Thyroid gland (tissue), 4 donors: ENCODE measurements at regions not wholly inside any gene's neighbourhood (a gene's known extent, or its start where the extent isn't known, plus 50 kb on each side); places are given as distances from the start of the nearest gene placed in this dataset.

Experiments used
- POLR2A ChIP-seq, 2 donors: fragments of 450-650 bp; IDR thresholded peaks; one replicate each; pipeline ENCODE4 v1.6.1; 2017; ENCODE audit warnings: antibody characterized with exemption in 2 of 2, mild to moderate bottlenecking in 2 of 2, moderate library complexity in 1 of 2
- TF ChIP-seq, protein P1 (sequence below), 6 experiments: fragments of 200-600 bp in 3 of 6; fragments of 450-650 bp in 3 of 6; sonication (generic) in 3 of 6; IDR thresholded peaks; one replicate each; pipeline ENCODE4 v1.5.1; 2016 to 2019; ENCODE audit warnings: antibody characterized with exemption in 6 of 6, mild to moderate bottlenecking in 2 of 6, inconsistent platforms in 1 of 6, moderate library complexity in 1 of 6

DNA sequence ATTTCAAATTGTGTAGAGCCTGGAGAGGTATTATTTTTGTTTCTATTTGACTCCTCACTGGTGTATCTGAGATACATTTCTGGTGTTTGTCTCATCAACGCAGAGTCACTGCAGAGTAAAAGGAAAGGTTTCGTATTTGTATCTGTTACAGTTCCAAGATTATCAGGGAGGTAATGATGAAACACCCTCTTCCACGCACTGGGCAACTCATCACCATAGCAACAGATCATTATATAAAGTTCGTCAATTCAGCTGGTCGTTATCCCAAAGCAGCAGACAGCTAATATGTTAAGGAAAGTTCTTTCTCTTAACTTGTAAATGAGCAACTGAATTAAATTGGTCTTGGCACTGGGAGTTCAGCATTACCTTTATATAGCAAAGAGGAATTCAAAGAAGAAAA, 513.5 kb downstream of the MTRR start:
- TF ChIP-seq, protein P1, sequence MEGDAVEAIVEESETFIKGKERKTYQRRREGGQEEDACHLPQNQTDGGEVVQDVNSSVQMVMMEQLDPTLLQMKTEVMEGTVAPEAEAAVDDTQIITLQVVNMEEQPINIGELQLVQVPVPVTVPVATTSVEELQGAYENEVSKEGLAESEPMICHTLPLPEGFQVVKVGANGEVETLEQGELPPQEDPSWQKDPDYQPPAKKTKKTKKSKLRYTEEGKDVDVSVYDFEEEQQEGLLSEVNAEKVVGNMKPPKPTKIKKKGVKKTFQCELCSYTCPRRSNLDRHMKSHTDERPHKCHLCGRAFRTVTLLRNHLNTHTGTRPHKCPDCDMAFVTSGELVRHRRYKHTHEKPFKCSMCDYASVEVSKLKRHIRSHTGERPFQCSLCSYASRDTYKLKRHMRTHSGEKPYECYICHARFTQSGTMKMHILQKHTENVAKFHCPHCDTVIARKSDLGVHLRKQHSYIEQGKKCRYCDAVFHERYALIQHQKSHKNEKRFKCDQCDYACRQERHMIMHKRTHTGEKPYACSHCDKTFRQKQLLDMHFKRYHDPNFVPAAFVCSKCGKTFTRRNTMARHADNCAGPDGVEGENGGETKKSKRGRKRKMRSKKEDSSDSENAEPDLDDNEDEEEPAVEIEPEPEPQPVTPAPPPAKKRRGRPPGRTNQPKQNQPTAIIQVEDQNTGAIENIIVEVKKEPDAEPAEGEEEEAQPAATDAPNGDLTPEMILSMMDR (IDR thresholded peaks at IDR 0.05): no peak
- no peak for TF ChIP-seq POLR2A (IDR thresholded peaks at IDR 0.05)
